Duodenal mucosa (tissue), 2 donors: ENCODE measurements at regions not wholly inside any gene's neighbourhood (a gene's known extent, or its start where the extent isn't known, plus 50 kb on each side); places are given as distances from the start of the nearest gene placed in this dataset.
"Not testable (repeated sequence)": the region's sequence is repeated elsewhere in the genome, so short reads cannot be mapped to it uniquely, and the experiment has no call there.

ENCODE experiments used
- H3K27ac ChIP-seq: one replicate; pipeline ENCODE4 v1.7.0; 2013; ENCODE audit warnings: low read depth, low read length
- H3K27me3 ChIP-seq, 2 donors: one replicate each; pipeline ENCODE4 v1.7.0; 2013; ENCODE audit warnings: low read length in 2 of 2, control low read depth in 1 of 2; ENCODE audit not compliant: insufficient read depth in 2 of 2, control insufficient read depth in 1 of 2
- H3K36me3 ChIP-seq, 2 donors: one replicate each; pipeline ENCODE4 v1.7.0; 2013; ENCODE audit warnings: low read length in 2 of 2, control low read depth in 1 of 2; ENCODE audit not compliant: insufficient read depth in 2 of 2, control insufficient read depth in 1 of 2
- H3K4me1 ChIP-seq, 2 donors: one replicate each; pipeline ENCODE4 v1.7.0; 2013; ENCODE audit warnings: low read length in 2 of 2, control low read depth in 1 of 2; ENCODE audit not compliant: insufficient read depth in 2 of 2, control insufficient read depth in 1 of 2
- H3K4me3 ChIP-seq, 2 donors: one replicate each; pipeline ENCODE4 v1.7.0; 2013; ENCODE audit warnings: low read length in 2 of 2, low read depth in 1 of 2
- H3K9ac ChIP-seq, 2 donors: one replicate each; pipeline ENCODE4 v1.7.0; 2013; ENCODE audit warnings: low read length in 2 of 2, low read depth in 1 of 2
- H3K9me3 ChIP-seq, 2 donors: one replicate each; pipeline ENCODE4 v1.7.0; 2013; ENCODE audit warnings: low read length in 2 of 2, control low read depth in 1 of 2; ENCODE audit not compliant: control insufficient read depth in 1 of 2

GRCh38 chr3:107465064-107465631 lies 57.6 kb upstream of the BBX start:
- Histone ChIP-seq H3K9ac (no peak overlapping the region), H3K4me3 (no peak overlapping the region), H3K27me3 (no peaks in the 10 kb centered on the region), H3K27ac (no peak overlapping the region), H3K9me3 (no peaks in the 10 kb centered on the region), H3K36me3 (no peaks in the 10 kb centered on the region), H3K4me1 (no peaks in the 10 kb centered on the region)

- no peak overlapping the region for H3K9ac ChIP-seq
- H3K4me3 ChIP-seq = no peak overlapping the region
Observed at GRCh38 chr3:107468782-107469181, 54.0 kb upstream of the BBX start.

GRCh38 chr3:107470496-107470895 lies 52.3 kb upstream of the BBX start:
- not testable (repeated sequence) for H3K27ac ChIP-seq, H3K36me3 ChIP-seq, H3K27me3 ChIP-seq, H3K4me1 ChIP-seq, H3K4me3 ChIP-seq, H3K9ac ChIP-seq, H3K9me3 ChIP-seq

More at GRCh38 chr3:107468782-107469181, 54.0 kb upstream of the BBX start:
- H3K27ac ChIP-seq = no peak overlapping the region
- H3K27me3 ChIP-seq = no peaks in the 10 kb centered on the region
- no peaks in the 10 kb centered on the region for H3K9me3 ChIP-seq
- no peaks in the 10 kb centered on the region for H3K4me1 ChIP-seq
- no peaks in the 10 kb centered on the region for H3K36me3 ChIP-seq
